Neural cell (in vitro differentiated cells): ENCODE measurements at regions not wholly inside any gene's neighbourhood (a gene's known extent, or its start where the extent isn't known, plus 50 kb on each side); places are given as distances from the start of the nearest gene placed in this dataset.
"Not testable (repeated sequence)": the region's sequence is repeated elsewhere in the genome, so short reads cannot be mapped to it uniquely, and the experiment has no call there.

ENCODE experiments used
- H2AFZ ChIP-seq: fragments of 200-600, 300-800 bp; sonication (generic), shearing (Covaris generic); 2 replicates; pipeline ENCODE4 v1.6.0; 2014; ENCODE audit warnings: low read depth, mild to moderate bottlenecking, antibody characterized with exemption, low read length, moderate library complexity
- H3F3A ChIP-seq: fragments of 200-600 bp; shearing (Covaris generic); 2 replicates; pipeline ENCODE4 v1.6.1; 2016; ENCODE audit warnings: mild to moderate bottlenecking, moderate library complexity, mixed read lengths, antibody characterized with exemption, low read length; ENCODE audit not compliant: insufficient read depth, poor library complexity, severe bottlenecking
- H3K27ac ChIP-seq: fragments of 200-600, 300-800 bp; sonication (generic), shearing (Covaris generic); 2 replicates; pipeline ENCODE4 v1.5.1; 2014; ENCODE audit warnings: mild to moderate bottlenecking, low read length, moderate library complexity
- H3K27me3 ChIP-seq: fragments of 300-800, 200-600 bp; sonication (generic), shearing (Covaris generic); 2 replicates; pipeline ENCODE4 v1.6.0; 2014; ENCODE audit warnings: mild to moderate bottlenecking, low read depth, low read length, moderate library complexity; ENCODE audit not compliant: insufficient read depth
- H3K36me3 ChIP-seq: fragments of 300-800, 200-600 bp; sonication (generic), shearing (Covaris generic); 2 replicates; pipeline ENCODE4 v1.5.1; 2014; ENCODE audit warnings: mild to moderate bottlenecking, antibody characterized with exemption, low read length, moderate library complexity; ENCODE audit not compliant: insufficient read depth
- H3K4me2 ChIP-seq: fragments of 300-800, 200-600 bp; sonication (generic), shearing (Covaris generic); 2 replicates; pipeline ENCODE4 v1.6.0; 2014; ENCODE audit warnings: mild to moderate bottlenecking, low read length
- H3K4me3 ChIP-seq: fragments of 300-800, 200-600 bp; sonication (generic), shearing (Covaris generic); 2 replicates; pipeline ENCODE4 v1.5.1; 2014; ENCODE audit warnings: mild to moderate bottlenecking, low read length, moderate library complexity
- H3K79me2 ChIP-seq: fragments of 200-600 bp; shearing (Covaris generic); replicated peaks from 2 replicates; pipeline ENCODE4 v1.6.0; 2014; ENCODE audit warnings: mild to moderate bottlenecking, low read length, moderate library complexity; ENCODE audit not compliant: insufficient read depth
- H3K9ac ChIP-seq: fragments of 300-800, 200-600 bp; sonication (generic), shearing (Covaris generic); 2 replicates; pipeline ENCODE4 v1.6.1; 2016; ENCODE audit warnings: mild to moderate bottlenecking, low read length, mixed read lengths
- H3K9me2 ChIP-seq: fragments of 200-600 bp; shearing (Covaris generic); 2 replicates; pipeline ENCODE4 v1.6.1; 2016; ENCODE audit warnings: mild to moderate bottlenecking, low read length, mixed read lengths; ENCODE audit not compliant: insufficient read depth
- H3K9me3 ChIP-seq: fragments of 200-600, 300-800 bp; sonication (generic), shearing (Covaris generic); 2 replicates; pipeline ENCODE4 v1.6.1; 2016; ENCODE audit warnings: mild to moderate bottlenecking, mixed run types, low read length, moderate library complexity, mixed read lengths
- H4K20me1 ChIP-seq: fragments of 200-600 bp; shearing (Covaris generic); 2 replicates; pipeline ENCODE4 v1.6.1; 2016; ENCODE audit warnings: mild to moderate bottlenecking, mixed run types; ENCODE audit not compliant: insufficient read depth
- EP300 ChIP-seq: fragments of 450-650 bp; conservative IDR thresholded peaks from 2 replicates; pipeline ENCODE4 v1.6.1; 2014; ENCODE audit warnings: antibody characterized with exemption, mild to moderate bottlenecking, moderate library complexity; ENCODE audit not compliant: poor library complexity, severe bottlenecking
- EZH2 ChIP-seq: fragments of 200-600, 300-800 bp; shearing (Covaris generic), sonication (generic); IDR thresholded peaks from 2 replicates; pipeline ENCODE4 v1.6.1; 2014; ENCODE audit warnings: antibody characterized with exemption, low read length, borderline replicate concordance, mild to moderate bottlenecking; ENCODE audit not compliant: insufficient read depth, poor library complexity, severe bottlenecking
- MXI1 ChIP-seq: fragments of 450-650 bp; conservative IDR thresholded peaks from 2 replicates; pipeline ENCODE4 v1.6.1; 2014; ENCODE audit warnings: antibody characterized with exemption, mild to moderate bottlenecking; ENCODE audit not compliant: poor library complexity, severe bottlenecking
- POLR2AphosphoS5 ChIP-seq: IDR thresholded peaks from 2 replicates; pipeline ENCODE4 v1.6.1; 2012
- RAD21 ChIP-seq: fragments of 450-650 bp; conservative IDR thresholded peaks from 2 replicates; pipeline ENCODE4 v1.6.1; 2014; ENCODE audit warnings: antibody characterized with exemption, mild to moderate bottlenecking, moderate library complexity
- SMC3 ChIP-seq: fragments of 450-650 bp; conservative IDR thresholded peaks from 2 replicates; pipeline ENCODE4 v1.6.1; 2014; ENCODE audit warnings: antibody characterized with exemption, mild to moderate bottlenecking, moderate library complexity; ENCODE audit not compliant: poor library complexity
- TAF1 ChIP-seq: IDR thresholded peaks from 2 replicates; pipeline ENCODE4 v1.6.1; 2012; ENCODE audit warnings: low read depth
- TF ChIP-seq, protein P1 (sequence below): IDR thresholded peaks from 2 replicates; pipeline ENCODE4 v1.6.1; 2012; ENCODE audit warnings: borderline replicate concordance
- TF ChIP-seq, protein P2 (sequence below): fragments of 450-650 bp; IDR thresholded peaks from 2 replicates; pipeline ENCODE4 v1.5.1; 2014; ENCODE audit warnings: antibody characterized with exemption, mild to moderate bottlenecking, moderate library complexity; ENCODE audit not compliant: poor library complexity, severe bottlenecking

DNA sequence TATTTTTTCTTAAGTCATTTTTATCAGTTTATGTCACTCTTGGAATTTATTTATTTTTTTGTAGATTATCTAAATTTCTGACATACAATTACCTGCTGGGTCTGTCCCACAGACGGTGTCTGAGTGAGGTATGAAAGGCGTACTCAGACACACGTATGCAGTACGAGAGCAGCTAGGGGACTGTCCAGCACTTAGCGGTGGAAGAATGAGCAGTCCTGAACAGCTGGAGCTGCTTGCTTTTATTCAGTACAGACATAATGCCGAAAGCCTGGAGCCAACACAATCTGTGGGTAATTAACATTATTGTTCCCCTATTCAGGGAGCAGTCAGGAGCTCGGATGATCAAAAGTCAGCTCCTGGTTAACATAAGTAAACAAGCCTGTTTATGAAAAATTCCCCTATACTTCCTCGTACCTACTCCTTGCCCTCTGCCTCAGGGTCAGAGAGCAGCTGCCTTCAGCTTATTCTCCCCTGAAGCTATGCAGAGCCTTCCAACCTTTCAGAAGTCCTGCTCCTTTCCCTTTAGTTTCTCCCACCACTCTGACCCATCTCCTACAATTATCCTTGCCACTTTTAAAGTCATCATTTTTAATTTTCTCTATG, 488.0 kb upstream of the POM121L12 start:
- Histone ChIP-seq H3K27ac (no peak overlapping the region), H4K20me1 (no peaks in the 10 kb centered on the region), H3K36me3 (no peaks in the 10 kb centered on the region), H3F3A (no peaks in the 10 kb centered on the region), H3K27me3 (no peaks in the 10 kb centered on the region), H3K79me2 (no peaks in the 10 kb centered on the region), H2AFZ (no peak overlapping the region), H3K9ac (no peak overlapping the region), H3K9me2 (no peaks in the 10 kb centered on the region), H3K4me2 (no peak overlapping the region), H3K4me3 (no peak overlapping the region), H3K9me3 (no peaks in the 10 kb centered on the region)
- TF ChIP-seq RAD21 (no peak), MXI1 (no peak), EP300 (no peak), SMC3 (no peak), EZH2 (no peak), POLR2AphosphoS5 (no peak), TAF1 (no peak)
- TF ChIP-seq, protein P1, sequence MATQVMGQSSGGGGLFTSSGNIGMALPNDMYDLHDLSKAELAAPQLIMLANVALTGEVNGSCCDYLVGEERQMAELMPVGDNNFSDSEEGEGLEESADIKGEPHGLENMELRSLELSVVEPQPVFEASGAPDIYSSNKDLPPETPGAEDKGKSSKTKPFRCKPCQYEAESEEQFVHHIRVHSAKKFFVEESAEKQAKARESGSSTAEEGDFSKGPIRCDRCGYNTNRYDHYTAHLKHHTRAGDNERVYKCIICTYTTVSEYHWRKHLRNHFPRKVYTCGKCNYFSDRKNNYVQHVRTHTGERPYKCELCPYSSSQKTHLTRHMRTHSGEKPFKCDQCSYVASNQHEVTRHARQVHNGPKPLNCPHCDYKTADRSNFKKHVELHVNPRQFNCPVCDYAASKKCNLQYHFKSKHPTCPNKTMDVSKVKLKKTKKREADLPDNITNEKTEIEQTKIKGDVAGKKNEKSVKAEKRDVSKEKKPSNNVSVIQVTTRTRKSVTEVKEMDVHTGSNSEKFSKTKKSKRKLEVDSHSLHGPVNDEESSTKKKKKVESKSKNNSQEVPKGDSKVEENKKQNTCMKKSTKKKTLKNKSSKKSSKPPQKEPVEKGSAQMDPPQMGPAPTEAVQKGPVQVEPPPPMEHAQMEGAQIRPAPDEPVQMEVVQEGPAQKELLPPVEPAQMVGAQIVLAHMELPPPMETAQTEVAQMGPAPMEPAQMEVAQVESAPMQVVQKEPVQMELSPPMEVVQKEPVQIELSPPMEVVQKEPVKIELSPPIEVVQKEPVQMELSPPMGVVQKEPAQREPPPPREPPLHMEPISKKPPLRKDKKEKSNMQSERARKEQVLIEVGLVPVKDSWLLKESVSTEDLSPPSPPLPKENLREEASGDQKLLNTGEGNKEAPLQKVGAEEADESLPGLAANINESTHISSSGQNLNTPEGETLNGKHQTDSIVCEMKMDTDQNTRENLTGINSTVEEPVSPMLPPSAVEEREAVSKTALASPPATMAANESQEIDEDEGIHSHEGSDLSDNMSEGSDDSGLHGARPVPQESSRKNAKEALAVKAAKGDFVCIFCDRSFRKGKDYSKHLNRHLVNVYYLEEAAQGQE, result no peak
- TF ChIP-seq, protein P2, sequence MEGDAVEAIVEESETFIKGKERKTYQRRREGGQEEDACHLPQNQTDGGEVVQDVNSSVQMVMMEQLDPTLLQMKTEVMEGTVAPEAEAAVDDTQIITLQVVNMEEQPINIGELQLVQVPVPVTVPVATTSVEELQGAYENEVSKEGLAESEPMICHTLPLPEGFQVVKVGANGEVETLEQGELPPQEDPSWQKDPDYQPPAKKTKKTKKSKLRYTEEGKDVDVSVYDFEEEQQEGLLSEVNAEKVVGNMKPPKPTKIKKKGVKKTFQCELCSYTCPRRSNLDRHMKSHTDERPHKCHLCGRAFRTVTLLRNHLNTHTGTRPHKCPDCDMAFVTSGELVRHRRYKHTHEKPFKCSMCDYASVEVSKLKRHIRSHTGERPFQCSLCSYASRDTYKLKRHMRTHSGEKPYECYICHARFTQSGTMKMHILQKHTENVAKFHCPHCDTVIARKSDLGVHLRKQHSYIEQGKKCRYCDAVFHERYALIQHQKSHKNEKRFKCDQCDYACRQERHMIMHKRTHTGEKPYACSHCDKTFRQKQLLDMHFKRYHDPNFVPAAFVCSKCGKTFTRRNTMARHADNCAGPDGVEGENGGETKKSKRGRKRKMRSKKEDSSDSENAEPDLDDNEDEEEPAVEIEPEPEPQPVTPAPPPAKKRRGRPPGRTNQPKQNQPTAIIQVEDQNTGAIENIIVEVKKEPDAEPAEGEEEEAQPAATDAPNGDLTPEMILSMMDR, result no peak

DNA sequence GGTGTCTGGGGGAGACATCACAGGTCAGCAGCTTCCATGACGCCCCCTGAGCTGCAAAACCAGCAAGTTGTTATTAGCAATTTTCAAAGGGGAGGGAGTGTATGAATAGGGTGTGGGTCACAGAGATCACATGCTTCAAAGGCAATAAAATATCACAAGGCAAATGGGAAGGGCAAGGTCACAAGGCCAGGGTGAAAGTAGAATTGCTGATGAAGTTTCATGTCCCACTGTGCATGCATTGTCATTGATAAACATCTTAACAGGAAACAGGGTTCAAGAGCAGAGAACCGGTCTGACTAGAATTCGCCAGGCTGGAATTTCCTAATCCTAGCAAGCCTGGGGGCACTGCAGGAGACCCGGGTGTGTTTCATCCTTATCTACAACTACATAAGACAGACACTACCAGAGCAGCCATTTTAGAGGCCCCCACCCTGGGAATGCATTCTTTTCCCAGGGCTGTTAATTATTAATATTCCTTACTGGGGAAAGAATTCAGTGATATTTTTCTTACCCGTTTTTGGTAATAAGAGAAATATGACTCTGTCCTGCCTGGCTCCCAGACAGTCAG, 494.2 kb upstream of the POM121L12 start:
- not testable (repeated sequence) for H3K36me3 ChIP-seq, H3K9ac ChIP-seq, H3K79me2 ChIP-seq, H3K27me3 ChIP-seq, H4K20me1 ChIP-seq, H3K9me2 ChIP-seq, H3K4me3 ChIP-seq, H3K27ac ChIP-seq, H3K4me2 ChIP-seq, H3F3A ChIP-seq, H2AFZ ChIP-seq, H3K9me3 ChIP-seq

DNA sequence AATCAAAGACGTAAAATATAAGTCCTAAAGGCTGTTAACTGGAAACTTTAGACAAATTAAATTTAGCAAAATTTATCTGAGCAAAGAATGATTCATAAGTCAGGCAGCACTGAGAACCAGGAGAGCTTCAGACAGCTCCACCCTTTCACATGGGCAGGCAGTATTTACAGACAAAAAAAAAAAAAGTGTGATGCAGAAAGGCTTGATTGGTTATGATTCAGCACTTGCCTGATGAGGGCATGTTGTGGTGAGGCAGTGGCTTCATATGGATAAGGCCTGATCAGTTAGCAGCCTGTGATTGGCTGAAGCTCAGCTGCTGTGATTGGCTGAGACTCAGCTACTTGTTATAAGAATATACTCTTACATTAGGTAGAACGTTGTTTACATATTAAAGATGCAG, 495.4 kb upstream of the POM121L12 start:
- Histone ChIP-seq H3K36me3 (no peaks in the 10 kb centered on the region), H3K4me2 (no peak overlapping the region), H3K9me2 (no peaks in the 10 kb centered on the region), H3K9me3 (no peaks in the 10 kb centered on the region), H3F3A (no peaks in the 10 kb centered on the region), H3K9ac (no peak overlapping the region), H3K27ac (no peak overlapping the region), H4K20me1 (no peaks in the 10 kb centered on the region), H2AFZ (no peak overlapping the region), H3K27me3 (no peaks in the 10 kb centered on the region), H3K79me2 (no peaks in the 10 kb centered on the region), H3K4me3 (no peak overlapping the region)
- TF ChIP-seq, protein P1, result no peak
- no peak for TF ChIP-seq EZH2
- TF ChIP-seq MXI1, result no peak
